Activated T-cell treated with anti-CD3 and anti-CD28 coated beads for 24 hours (primary cell): ENCODE measurements at regions not wholly inside any gene's neighbourhood (a gene's known extent, or its start where the extent isn't known, plus 50 kb on each side); places are given as distances from the start of the nearest gene placed in this dataset.
"Not testable (repeated sequence)": the region's sequence is repeated elsewhere in the genome, so short reads cannot be mapped to it uniquely, and the experiment has no call there.

ENCODE experiments used
- DNase-seq: peaks from one replicate; pipeline ENCODE4 v3.0.0-alpha.2; 2020; ENCODE audit warnings: low read depth

DNA sequence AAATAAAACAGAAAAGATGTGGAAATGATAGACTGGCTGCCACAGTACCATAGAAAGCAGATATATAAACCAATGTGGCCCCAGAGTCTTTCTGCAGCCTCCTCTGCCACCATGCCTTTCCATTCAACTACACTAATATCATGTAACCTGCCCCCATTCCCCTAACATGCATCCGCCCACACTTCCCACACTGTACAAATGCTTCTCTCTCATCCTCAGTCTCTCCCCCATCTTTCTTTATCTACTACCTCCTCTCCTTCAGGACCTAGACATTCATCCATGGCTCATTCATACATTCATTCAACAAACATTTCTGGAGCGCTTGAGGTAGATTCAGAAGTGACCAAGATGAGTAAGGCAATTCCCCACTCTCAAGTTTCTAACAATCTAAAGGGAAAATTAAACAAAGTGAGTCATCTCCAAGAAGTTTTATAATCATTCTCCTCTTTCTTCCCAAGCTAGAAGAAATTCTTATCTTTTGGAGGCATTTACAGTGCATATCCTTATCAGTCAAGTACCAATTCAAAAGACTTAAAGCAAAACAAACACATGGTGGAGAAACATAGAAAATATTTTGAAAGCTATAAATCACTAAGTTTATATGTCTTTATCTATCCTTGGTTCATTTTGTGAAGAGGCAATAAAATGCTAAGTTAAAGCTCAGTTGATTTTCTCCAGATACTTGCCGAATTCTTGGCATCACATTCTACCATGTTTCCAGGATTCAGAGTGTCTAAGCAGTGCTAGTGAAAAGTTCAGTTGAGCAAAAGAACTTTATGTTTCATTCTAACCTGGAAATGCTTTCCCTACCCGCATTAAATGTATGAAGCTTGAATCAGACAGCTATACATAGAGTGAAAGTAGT, 70.5 kb upstream of the FRMD6 start:
- no peak for DNase-seq

DNA sequence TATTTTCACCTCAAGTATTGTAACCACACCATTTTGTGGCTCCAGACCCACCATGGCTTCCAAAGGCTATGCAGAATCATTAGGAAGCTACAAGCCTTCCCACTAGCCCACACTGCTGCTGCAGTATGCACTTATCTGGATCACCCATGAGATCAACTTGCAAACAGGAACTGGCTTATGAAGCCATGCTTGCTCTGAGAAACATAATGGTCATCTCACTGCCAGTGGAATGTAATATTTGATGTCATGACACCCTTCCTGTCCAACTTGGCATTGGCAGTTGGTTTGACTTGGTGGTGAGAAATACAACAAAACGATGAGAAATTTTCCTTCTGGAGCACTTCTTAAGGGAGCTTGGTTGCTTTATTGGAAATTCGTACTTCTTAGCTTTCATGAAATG, 69.3 kb upstream of the FRMD6 start:
- no peak for DNase-seq

DNA sequence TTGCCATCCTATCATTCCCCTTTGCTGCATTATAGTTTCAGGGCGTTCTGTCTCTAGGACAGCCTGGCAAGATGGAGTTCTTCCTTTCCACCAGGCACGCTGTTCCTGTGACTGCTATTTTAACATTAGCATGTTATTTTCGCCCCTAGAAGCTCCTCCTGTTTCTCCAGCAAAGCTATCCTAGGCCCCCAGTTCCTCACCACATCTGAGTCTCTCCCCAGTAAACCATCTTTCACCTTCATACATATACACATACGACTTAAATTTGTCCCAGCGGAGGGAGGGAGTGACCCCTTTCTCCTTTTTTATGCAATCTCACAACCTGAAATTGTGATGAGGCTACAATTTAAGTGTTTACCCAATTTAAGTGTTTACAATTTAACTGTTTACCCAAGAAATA, 66.7 kb upstream of the FRMD6 start:
- DNase-seq, result no peak

DNA sequence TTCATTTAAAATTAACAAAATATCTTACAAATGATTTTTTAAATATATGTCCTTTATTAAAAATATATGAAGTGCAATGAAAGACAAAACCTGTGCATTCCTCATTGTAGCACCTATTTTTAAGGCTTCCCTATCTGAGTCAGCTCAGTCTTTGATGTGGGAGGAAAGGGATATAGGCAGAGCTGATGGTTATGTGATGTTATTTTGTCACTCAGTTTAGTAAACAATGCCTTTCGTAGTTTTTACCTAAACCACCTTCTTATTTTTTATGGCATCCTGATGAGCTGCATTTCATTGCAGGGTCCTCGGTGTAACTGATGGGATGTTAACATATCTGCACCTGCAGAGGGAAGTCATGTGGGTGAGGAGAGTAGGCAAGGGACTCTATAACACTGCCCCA, 58.9 kb upstream of the FRMD6 start:
- DNase-seq, result no peak

DNA sequence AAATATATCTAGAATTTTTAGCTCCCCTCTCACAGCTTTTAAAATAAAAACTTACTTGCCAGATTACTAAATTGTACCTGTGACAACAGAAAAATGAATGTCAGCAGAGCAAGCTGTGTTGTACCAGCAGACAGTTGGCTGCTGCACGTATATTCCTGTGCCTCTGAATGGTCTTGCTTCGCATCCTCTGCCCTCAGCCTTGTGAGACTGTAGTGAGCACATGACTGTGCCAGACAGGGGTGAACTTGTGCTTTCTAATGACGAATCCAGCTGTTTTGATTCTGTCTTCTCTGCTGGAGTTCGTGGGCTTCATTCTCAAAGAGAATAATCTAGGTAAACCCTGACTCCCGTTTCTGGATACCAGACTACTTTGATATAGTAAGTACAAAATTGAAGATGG, 58.3 kb upstream of the FRMD6 start:
- DNase-seq, result no peak

DNA sequence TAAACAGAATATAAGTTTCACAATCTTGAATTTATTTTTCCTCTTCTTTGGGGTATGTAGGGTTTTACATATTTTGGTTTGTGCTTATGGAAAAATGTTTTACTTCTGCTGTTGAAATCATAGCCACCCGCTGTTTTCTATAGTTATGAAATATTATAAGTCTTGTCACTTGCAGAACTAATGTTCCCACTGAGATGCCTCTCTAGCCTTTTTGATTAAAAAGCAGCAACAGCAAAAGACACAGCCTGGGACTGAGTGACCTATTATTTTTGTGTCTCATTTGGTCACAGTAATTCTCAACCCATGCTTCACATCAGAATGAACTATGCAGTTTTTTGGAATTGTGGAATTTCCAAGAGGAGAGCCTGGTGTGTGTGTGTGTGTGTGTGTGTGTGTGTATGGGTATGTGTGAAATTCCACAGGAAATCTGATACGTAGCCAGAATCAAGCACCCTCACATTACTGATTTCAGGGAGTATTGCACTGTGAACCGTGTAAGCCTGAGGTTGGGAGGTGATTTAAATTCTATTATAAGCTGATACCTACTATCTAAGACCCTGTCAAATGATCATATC, 55.7 kb upstream of the FRMD6 start:
- DNase-seq, result no peak

DNA sequence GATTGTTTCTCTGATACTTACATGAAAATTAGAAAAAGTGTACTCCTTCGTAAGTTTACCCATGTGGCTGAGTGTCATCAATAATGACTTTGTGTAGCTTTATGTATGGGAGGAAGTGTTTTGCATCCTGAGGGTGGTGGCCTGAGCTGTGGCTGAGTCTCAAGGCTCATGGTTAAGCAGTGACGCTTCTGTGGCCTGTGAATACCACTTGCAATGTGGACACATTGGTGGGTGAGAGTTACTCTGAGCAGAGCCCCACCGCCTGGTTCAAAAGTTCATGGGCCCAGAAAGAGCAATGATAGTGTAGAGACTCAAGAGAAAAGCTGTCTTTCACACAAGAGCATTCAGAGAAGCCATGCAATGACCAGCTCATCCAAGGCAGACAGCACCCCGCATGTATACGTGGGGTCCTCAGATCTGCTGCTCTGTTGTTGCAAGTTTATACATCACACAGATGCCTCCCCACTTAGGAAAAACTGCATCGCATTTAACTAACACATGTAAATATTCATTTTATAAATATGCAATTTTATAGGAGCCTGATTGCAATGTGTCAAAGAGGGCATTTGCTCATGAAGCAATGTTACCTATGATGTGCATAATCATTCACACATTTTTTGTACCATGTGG, 55.1 kb upstream of the FRMD6 start:
- no peak for DNase-seq

DNA sequence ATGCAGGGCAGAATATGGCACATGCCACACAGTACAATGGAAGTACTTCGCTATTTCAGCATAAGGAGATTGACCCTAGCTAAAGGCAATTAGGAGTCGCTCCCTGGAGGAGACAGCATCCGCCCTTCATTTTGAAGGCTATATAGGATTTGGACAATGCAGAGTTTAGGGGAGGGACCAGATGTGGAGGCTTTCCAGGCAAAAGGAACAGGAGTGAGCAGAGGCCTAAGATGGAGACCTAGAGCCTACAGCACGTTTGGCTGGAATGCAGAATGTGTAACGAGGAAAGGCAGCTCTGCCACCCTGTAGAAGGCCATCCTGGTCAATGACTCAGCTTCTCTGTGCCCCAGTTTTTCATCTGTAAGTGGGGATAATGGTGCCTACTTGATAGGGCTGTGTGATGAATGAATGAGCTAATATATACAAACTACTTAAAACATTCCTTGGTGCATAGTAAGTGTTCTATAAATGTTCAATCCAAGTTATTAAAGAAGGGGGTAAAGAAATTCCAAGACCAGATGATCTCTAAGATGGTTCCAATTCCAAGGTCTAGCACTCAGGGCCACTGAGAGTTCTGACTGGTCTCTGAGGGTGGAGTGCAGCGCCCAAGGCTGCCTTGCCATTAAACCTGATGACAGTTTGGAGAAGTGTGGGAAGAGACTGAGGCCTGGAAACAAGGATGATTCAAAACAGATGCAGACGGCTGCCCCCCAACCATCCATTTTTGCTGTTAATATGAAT, 54.3 kb upstream of the FRMD6 start:
- DNase-seq, result no peak

DNA sequence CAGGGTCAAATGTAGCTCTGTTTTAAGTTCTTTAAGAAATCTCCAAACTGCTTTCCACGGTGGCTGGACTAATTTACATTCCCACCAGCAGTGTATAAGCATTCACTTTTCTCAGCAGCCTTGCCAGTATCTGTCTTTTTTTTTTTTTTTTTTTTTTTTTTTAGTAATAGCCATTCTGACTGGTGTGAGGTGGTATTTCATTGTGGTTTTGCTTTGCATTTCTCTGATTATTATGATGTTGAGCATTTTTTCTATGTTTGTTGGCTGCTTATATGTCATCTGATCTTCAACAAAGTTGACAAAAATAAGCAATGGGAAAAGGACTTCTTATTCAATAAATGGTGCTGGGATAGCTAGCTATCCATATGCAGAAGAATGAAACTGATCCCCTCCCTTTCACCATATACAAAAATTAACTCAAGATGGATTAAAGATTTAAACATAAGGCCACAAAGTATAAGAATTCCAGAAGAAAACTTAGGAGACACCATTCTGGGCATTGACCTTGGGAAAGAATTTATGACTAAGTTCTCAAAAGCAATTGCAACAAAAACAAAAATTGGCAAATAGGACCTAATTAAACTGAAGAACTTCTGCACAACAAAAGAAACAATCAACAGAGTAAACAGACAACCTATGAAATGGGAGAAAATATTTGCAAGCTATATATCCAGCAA, 52.6 kb upstream of the FRMD6 start:
- not testable (repeated sequence) for DNase-seq

DNA sequence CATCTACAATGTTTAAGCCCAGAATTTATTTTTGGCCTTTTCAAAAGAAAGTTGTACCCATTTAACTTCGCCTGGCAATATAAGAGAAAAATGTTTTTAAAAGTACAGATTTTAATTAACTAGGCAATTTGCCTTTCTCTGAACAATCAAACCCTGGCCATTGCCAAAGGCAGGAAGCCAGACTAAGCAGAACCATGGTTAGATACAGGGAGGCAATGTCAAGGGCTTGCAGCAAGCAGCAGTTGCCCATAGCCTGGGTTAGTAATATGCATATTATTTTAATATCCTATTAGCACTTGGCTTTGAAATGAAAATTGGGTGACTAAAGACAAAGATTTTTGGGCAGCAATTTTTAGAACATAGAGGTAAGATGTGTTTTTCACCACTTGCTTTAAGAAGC, 51.1 kb upstream of the FRMD6 start:
- no peak for DNase-seq
